GM10248 (cell line): ENCODE measurements at regions not wholly inside any gene's neighbourhood (a gene's known extent, or its start where the extent isn't known, plus 50 kb on each side); places are given as distances from the start of the nearest gene placed in this dataset.

Experiments used
- CTCF ChIA-PET: fragments of 300-600 bp; sonication (Branson Sonifier 250); formaldehyde crosslinking; extraction: SDS; loops from one replicate; lab custom pipeline; 2021; ENCODE audit warnings: antibody characterized with exemption; lab: Yijun Ruan, JAX
- POLR2A ChIA-PET: fragments of 350-650 bp; sonication (Branson Sonifier 250); formaldehyde crosslinking; extraction: SDS; loops from one replicate; lab custom pipeline; 2020; ENCODE audit warnings: antibody characterized with exemption; lab: Yijun Ruan, JAX
- DNase-seq: peaks from one replicate; pipeline ENCODE4 v3.0.0; 2012; ENCODE audit errors: extremely low spot score
- TF ChIP-seq, protein P1 (sequence below): IDR thresholded peaks from 2 replicates; pipeline ENCODE4 v1.5.1; 2012; ENCODE audit warnings: mild to moderate bottlenecking, low read depth; ENCODE audit errors: extremely low read depth, missing control alignments, control extremely low read depth

DNA sequence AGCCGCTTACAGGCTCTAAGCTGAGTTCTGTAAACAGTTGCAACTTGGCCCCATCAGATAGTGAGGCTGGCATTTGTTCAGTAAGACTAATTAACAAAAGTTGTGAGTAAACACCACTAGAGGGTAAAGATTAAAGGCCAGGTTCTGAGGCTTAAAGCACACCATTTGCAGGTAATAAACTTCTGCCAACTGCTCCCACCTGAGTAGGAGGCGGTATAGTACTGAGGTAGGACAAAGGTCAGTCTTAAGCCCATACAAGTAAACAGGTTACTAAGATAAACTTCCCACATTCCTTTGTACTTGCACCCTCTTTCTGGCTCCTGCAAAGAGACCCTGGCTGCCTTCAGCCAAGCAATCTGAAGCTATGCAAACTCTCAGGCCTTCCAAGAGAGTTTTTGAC is 419.6 kb downstream of the DNAH5 start:
- TF ChIP-seq, protein P1, sequence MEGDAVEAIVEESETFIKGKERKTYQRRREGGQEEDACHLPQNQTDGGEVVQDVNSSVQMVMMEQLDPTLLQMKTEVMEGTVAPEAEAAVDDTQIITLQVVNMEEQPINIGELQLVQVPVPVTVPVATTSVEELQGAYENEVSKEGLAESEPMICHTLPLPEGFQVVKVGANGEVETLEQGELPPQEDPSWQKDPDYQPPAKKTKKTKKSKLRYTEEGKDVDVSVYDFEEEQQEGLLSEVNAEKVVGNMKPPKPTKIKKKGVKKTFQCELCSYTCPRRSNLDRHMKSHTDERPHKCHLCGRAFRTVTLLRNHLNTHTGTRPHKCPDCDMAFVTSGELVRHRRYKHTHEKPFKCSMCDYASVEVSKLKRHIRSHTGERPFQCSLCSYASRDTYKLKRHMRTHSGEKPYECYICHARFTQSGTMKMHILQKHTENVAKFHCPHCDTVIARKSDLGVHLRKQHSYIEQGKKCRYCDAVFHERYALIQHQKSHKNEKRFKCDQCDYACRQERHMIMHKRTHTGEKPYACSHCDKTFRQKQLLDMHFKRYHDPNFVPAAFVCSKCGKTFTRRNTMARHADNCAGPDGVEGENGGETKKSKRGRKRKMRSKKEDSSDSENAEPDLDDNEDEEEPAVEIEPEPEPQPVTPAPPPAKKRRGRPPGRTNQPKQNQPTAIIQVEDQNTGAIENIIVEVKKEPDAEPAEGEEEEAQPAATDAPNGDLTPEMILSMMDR, result no peak
- CTCF ChIA-PET, result no interaction called here
- POLR2A ChIA-PET, result no interaction called here
- DNase-seq, result no peak

DNA sequence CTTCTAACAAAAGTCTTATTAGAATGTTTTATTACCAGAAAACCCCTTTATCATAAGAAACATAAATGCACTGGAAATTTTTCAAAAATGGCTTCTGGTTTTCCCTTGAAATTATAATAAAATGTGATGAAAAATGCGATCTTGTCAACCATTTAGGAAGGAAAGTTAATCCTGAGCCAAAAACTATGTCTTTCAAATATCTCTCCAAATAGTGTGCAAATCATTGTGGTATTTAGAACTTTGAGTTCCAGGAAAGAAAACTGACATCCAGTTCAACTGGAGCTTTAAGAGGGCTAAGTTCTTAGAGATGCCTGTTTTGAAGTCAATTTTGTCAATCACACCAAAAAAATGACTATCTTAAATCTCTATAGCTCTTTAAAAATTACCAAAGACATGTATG is 425.4 kb downstream of the DNAH5 start:
- ChIA-PET CTCF (no interaction called here), POLR2A (no interaction called here)
- no peak for DNase-seq
- TF ChIP-seq, protein P1, result no peak

DNA sequence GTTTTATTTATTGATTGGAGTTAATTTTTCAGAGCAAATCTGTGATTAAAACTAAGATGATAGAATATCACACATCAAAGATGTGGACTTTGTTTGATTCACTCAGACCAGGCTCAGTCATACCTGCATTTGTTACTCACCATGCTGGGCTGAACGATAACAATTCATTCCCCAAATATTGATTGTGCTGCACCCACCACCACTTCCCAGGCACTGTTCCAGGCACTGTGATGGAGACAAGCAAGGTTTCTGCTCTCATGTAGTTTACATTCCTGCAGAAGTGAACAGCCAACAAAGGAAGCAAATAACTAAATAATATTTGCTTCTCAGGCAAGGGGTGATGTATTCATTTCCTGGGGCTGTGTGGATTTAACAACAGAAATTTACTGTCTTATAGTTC is 428.3 kb downstream of the DNAH5 start:
- CTCF ChIA-PET, result no interaction called here

DNA sequence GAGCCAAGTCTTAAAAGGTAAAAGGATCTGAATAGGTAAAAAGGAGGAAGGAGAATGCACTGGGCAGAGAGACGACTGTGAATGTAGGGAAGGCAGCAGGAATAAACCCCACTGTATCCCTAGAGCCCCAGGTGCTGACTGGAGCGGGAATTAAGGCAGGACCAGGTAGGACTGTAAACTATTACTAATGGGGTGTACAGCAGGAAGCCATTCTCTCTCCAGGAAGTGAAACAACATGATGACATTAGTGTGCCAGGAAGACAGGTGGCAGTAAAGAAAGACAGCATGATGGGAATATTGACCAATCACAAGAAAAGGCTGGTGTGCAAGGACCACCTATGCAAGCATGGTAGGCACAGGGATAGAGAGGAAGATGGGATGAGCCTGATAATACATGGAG is 433.0 kb downstream of the DNAH5 start:
- no peak for DNase-seq
- TF ChIP-seq, protein P1, result no peak
- POLR2A ChIA-PET, result no interaction called here
- CTCF ChIA-PET, result interaction anchor here (1.3 kb wide), 1 partner anchor 10 kb away, joined by 3 read pairs; no protein-coding TSS in a partner anchor

More for the DNA sequence above, 428.3 kb downstream of the DNAH5 start:
- TF ChIP-seq, protein P1, result no peak
- no peak for DNase-seq
- POLR2A ChIA-PET, result no interaction called here

DNA sequence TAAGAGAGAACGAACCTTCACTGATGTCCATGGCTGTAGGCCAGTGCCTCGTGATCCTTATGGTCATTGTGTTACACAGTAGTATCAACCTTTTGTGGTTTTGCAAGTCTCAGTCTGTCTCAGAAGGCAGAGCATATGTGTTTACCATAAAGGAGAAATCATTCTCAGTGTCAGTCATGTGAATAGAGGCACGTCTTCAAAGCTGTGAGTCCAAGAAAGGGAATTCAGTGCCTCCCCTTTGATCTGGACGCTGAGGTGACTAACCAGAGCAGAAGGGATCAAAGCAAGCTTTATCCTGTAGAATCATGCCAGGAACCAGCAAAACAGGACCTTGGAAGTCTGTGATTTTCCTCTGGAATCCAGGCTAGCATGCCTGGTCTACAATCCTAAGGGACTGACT is 433.9 kb downstream of the DNAH5 start:
- TF ChIP-seq, protein P1, result no peak
- POLR2A ChIA-PET, result no interaction called here
- DNase-seq, result no peak
- CTCF ChIA-PET, result interaction anchor here (1.2 to 1.3 kb wide), 2 partner anchors 9 to 11 kb away, joined by 3 read pairs; no protein-coding TSS in a partner anchor

DNA sequence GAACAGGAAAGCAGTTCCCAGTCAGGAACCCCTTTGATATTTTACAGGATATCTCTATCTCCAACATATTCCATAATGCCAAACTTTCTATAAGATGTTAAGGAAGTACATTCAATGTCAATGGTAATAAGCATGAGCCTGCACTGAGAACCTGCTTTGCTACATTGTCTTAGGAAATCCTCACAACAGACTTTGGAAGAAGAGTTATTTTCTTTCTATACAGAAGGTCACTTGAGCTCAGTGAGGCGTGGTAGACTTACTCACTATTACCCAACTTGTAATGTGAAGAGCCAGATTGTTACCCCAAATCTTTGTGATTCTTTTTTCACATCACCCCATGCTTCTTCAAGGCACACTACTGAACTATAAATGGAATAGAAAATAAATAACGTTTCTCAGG is 435.9 kb downstream of the DNAH5 start:
- ChIA-PET CTCF (interaction anchor here (1.4 kb wide), 1 partner anchor 12 kb away, joined by 3 read pairs; no protein-coding TSS in a partner anchor), POLR2A (no interaction called here)
- no peak for DNase-seq
- TF ChIP-seq, protein P1, result no peak

DNA sequence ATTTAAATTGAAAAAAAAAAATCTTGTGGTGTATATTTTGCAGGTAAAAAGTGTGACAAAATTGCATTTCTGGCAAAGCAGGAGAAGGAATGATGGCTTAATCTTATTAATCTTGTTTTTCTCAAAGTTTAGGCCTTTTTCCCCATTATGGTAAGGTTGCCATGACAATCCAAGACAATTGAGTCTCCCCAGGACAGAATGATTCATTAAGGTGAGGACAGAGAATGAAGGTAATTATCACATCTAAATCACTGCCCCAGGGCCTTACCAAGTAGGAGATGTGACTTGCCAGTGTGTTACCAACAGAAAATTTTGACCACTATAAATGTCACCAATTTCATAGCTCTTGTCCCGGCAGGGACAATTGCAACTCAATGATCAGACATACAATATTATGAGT is 439.2 kb downstream of the DNAH5 start:
- CTCF ChIA-PET, result no interaction called here

More for the DNA sequence above, 439.2 kb downstream of the DNAH5 start:
- TF ChIP-seq, protein P1, result no peak
- POLR2A ChIA-PET, result no interaction called here
- no peak for DNase-seq
